Right ventricle myocardium superior (tissue), 1 donor: ENCODE measurements at regions not wholly inside any gene's neighbourhood (a gene's known extent, or its start where the extent isn't known, plus 50 kb on each side); places are given as distances from the start of the nearest gene placed in this dataset.

Experiments used
- ATAC-seq: fragments of 200-7000 bp; cut with Tn5 transposase; one replicate; pipeline ENCODE4 v1.9.1; 2020; ENCODE audit warnings: mild to moderate bottlenecking; ENCODE audit not compliant: poor library complexity
- DNase-seq: peaks from one replicate; pipeline ENCODE4 v3.0.0-alpha.2; 2020
- intact Hi-C: fragments of 100-400 bp; cut with DNase I; formaldehyde crosslinking; loops from one replicate; pipeline ENCODE4 v1.11.2; 2022
- donor health status: DM: no; HTN: yes; CAD: no; lungs with severe emphysema.

DNA sequence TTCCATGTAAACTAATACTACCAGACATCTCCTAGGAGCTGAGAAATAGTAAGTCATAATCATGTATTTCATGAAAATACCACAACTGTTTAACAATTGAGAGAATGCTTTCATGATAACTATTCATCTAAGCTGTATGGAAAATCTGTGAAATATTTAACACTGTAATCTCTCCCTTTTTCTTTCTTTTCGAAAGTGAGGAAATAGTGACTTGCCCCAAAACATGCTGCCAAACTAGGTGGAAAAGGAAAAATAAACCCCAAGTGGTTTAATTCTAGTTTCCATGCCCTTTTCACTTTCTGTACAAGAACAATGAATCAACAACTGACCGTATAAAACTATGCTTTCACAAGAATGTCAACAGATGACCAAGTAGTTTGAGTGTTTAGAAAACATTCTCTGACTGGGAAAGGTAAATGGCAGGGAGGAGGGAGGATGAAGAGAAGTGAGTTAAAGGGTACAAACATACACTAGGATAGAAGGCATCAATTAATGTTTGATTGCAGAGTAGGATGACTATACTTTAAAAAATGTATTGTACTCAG lies 147.5 kb upstream of the AVPR1A start:
- ATAC-seq: no peak
- intact Hi-C loops: no loop called here

DNA sequence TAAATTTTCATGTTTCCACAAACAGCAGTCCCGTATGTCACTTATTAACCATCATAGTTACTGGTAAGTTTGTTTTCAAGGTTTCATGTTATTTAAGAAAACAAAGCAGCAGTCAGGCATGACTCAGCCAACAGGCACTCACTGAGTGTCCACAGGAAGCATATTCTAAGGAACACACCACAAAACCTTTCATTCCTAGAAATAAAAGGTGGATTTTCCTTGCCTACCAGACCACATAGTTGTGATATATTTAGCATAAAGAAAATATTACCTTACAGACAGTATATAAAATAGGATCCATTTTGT lies 143.3 kb upstream of the AVPR1A start:
- ATAC-seq (no peak), DNase-seq (no peak)
- intact Hi-C loops: no loop called here

More for the DNA sequence above, 147.5 kb upstream of the AVPR1A start:
- DNase-seq: no peak

DNA sequence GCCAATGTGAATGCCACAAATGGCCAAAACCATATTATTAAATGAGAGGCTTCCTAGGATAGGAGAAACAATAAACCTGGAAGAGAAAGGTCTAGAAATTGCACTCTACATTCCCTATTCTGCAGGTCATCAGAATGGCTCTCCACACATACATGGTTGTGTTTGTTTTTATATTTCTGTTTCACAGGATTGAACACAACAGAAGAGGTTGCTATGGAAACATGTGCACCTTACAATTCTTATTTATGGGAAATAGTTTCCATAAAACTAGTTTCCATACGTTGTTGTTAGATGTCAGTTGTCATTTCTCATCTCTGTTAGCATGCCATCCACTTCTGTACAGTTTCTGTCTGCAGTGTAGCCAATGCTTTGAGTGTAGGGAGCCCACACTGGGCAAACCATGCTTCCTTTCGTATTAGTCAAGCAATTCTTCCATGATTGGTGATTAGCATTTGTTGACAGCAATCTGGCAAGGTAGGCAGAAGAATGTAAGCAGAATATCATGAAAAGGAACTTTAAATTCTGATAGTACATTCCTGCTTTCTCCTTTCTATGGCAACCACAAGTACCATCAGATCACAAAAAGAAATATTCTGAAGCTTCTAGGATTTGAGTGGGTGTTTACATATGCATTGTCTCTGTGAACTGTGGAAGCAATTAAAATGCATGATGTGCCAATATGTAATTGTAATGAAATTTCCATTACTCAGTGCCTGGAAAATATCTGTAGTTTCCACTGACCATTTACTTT lies 141.6 kb upstream of the AVPR1A start:
- intact Hi-C loops: no loop called here
- DNase-seq: no peak
- ATAC-seq: no peak

DNA sequence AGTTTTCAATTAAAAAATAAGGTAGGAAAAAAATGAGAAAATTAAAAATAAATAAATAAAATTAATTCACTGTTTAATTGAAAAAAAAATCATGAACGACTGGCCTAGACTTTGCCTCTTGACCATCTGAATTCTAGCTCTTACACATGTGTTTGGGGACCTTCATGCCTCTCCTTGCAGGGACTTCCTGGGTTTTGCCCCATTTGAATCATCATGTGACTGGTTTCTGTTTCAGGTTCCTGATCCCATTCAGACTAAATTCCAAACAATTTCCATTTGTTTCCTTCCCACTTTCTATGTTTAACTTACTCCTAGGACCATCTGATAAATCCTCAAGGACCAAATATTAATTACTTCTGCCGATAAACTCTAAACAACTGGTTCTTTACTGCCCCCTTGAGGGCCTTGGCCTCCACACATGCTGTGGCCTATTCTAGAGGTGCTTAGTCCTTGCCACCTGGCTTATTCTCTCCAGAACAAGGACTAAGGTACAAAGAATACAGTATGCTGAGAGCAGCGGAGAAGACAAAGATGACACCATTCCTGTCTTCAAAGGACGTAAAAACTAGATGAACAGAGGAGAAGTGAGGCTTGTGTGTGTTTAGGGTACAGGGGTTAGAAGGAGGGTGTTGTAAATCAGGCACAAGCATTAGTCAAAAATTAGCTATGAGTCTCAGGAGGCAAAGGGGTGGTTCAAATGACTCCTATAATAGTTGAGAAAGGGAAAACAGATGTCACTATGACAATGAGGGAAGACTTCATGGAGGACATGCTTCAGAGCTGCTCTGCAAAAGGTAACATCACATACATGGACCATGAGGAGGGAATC lies 125.8 kb upstream of the AVPR1A start:
- DNase-seq (no peak), ATAC-seq (no peak)
- intact Hi-C loops: no loop called here

GRCh38 chr12:63266988-63267387 lies 116.0 kb upstream of the AVPR1A start:
- DNase-seq (no peak), ATAC-seq (no peak)
- intact Hi-C loops: no loop called here

GRCh38 chr12:63264629-63265028 lies 113.6 kb upstream of the AVPR1A start:
- DNase-seq: no peak
- no peak for ATAC-seq
- intact Hi-C loops: no loop called here

DNA sequence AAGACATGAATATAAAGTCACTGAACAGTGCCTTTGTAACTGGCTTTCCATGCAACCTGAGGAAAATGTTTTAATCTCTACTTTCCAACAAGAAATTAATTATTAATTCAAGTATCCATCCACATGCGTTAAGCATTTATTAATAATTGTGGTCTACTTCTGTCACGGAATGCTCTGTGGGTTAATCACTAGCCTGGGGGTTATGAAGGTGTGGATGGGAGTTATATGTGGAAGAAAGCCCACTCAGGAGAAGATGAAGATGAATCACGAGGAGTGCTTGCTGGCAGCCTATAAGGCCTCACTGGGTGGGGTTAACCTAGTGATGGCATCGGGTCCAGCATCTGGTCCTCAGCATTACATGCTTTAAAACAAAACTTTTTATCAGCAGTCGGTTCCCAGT lies 99.5 kb upstream of the AVPR1A start:
- DNase-seq: no peak
- intact Hi-C loops: no loop called here
- no peak for ATAC-seq

- intact Hi-C loops: no loop called here
- DNase-seq (no peak), ATAC-seq (no peak)
These were observed 87.9 kb upstream of the AVPR1A start for GRCh38 chr12:63238892-63239291.

GRCh38 chr12:63232896-63233295 lies 81.9 kb upstream of the AVPR1A start:
- no peak for ATAC-seq
- DNase-seq: no peak
- intact Hi-C loops: no loop called here

- intact Hi-C loops: no loop called here
- ATAC-seq: no peak
- DNase-seq: no peak
These were observed 77.9 kb upstream of the AVPR1A start for GRCh38 chr12:63228853-63229252.

DNA sequence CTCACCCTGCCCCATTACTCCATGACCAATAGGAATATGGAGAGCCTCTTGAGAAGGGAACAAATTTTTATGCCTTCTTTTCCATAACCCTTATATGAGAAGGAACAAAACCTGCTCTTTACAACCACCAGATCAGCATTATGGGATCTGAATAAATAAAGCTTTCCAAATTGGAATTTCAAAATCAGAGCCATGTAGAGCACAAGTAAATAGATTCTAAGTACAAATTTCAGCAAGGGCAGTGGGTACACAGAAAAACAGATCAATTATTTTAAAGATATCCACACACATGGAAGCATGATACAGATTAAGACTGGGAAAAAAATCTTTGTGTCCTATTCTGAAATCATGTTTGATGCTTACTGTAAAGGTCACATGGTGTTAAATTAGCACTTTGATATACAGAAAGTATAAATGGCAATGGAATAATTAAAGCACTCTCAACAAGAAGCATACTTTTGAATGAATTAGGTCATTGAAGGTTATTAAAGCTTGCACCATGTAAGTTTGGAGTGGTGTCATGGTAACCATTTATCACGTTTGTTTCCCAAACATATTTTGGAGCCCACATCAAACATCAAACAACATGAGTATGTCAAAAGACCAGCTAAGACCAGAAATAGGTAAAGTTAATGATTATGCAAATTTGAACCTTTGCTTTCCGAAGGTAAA lies 75.9 kb upstream of the AVPR1A start:
- intact Hi-C loops: no loop called here
- DNase-seq (no peak), ATAC-seq (no peak)

- intact Hi-C loops: no loop called here
- no peak for DNase-seq
- no peak for ATAC-seq
These were observed 73.4 kb upstream of the AVPR1A start for GRCh38 chr12:63224396-63224795.

DNA sequence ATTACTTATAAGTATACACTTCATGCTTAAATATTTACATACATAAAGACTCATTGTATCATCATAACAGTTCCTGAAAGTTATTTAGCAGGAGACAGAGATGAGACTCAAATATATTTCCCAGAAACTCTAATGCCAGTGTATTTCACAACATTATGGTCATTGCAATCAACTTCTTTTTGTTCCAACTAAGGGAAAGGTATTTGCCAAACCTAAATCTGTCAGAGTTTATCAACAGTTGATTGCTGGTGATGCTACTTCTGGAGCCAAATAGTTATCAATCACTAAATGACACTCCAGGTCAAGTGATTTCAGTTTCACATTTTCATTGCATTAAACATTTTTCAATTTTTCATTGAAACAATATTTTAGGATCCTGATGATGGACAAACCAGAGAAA lies 72.1 kb upstream of the AVPR1A start:
- intact Hi-C loops: no loop called here
- DNase-seq: no peak
- no peak for ATAC-seq

DNA sequence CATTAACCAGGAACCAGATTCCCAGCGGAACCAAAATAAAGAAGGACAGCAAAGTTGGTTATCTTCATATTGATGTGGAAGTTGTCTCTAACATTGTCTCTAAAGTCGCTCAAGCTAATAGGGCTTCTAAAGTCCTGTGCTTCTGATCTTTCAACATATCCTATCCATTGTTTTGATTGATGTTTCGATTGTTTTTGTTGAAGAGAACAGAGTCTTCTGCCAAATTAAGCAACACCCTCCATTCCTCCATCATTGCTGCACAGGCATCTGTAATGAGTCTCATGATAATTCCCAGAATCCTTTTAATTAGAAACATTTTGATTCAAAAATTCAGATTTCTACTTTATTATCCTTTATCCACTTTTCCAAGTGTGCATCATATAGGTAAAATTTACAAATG lies 71.6 kb upstream of the AVPR1A start:
- ATAC-seq (no peak), DNase-seq (no peak)
- intact Hi-C loops: no loop called here

- no peak for DNase-seq
- intact Hi-C loops: no loop called here
- ATAC-seq: no peak
These were observed 69.9 kb upstream of the AVPR1A start for GRCh38 chr12:63220921-63221320.

GRCh38 chr12:63212316-63212715 lies 61.3 kb upstream of the AVPR1A start:
- DNase-seq (no peak), ATAC-seq (no peak)
- intact Hi-C loops: no loop called here

DNA sequence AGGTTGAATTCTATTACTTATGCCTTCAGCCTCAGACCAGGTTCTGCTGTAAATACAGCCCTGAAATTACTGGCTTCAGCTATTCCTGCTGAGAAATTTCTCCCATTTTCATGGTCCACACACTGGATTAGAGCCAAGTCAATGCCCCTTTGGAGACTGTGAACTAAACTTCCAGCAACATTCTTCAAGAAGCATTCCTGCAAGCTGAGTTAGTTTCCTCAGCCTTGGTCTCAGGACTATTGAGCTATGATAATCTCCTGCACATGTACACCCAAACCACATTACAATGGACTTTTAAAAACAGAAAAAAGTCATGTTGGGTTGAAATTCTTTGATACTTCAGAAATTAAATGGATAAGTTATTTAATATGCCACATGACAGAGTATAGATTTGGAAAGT lies 58.0 kb upstream of the AVPR1A start:
- no peak for ATAC-seq
- intact Hi-C loops: no loop called here
- DNase-seq: no peak

DNA sequence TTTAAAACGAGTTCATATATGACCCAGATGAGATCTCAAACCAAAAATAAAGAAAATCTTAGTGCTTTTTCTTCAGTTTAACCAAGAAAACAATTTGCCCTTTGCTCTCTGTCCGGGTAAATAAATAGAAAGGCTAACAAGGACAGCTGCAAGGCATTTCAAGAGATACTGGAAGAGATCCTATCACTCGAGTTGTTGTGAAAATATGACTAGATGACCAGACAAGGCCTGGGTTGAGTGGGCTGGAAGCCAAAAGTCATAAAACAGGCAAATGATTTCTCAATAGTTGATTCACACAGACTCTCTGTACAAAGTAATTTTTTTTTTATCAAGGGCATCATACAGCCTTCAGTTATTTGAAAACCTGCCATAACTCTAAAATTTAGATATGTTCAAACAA lies 55.9 kb upstream of the AVPR1A start:
- intact Hi-C loops: no loop called here
- no peak for DNase-seq
- ATAC-seq: peak; percentile 64

- intact Hi-C loops: no loop called here
- DNase-seq: no peak
- no peak for ATAC-seq
These were observed 55.5 kb upstream of the AVPR1A start for GRCh38 chr12:63206494-63206893.
